ENCODE measurements at regions not wholly inside any gene's neighbourhood (a gene's known extent, or its start where the extent isn't known, plus 50 kb on each side); places are given as distances from the start of the nearest gene placed in this dataset.

GRCh38 chr6:23415819-23416427, 710.1 kb upstream of the NRSN1 start:
- H3K4me3 Mint-ChIP-seq: no peak overlapping the region
- H3K27me3 Mint-ChIP-seq: no peaks in the 10 kb centered on the region
- H3K27ac Mint-ChIP-seq: no peak overlapping the region
- H3K36me3 Mint-ChIP-seq: no peaks in the 10 kb centered on the region
- no peak for DNase-seq (ENCODE audit: extremely low spot score, unreplicated experiment)
- peaks cover 8% of the 10 kb centered on the region for H3K4me1 Mint-ChIP-seq (ENCODE audit: unreplicated experiment)
- peaks cover 3% of the 10 kb centered on the region for H3K9me3 Mint-ChIP-seq
- no peak for TF ChIP-seq CTCF (conservative IDR thresholded peaks at IDR 0.05)

GRCh38 chr6:23417133-23417532, 708.9 kb upstream of the NRSN1 start:
- Mint-ChIP-seq H3K4me3 (no peak overlapping the region), H3K36me3 (no peaks in the 10 kb centered on the region), H3K27ac (no peak overlapping the region), H3K27me3 (no peaks in the 10 kb centered on the region), H3K4me1 (ENCODE audit: unreplicated experiment) (peaks cover 8% of the 10 kb centered on the region), H3K9me3 (peaks cover 3% of the 10 kb centered on the region)
- DNase-seq (ENCODE audit: extremely low spot score, unreplicated experiment): no peak
- no peak for TF ChIP-seq CTCF (conservative IDR thresholded peaks at IDR 0.05)

GRCh38 chr6:23418095-23418494, 707.9 kb upstream of the NRSN1 start:
- H3K4me3 Mint-ChIP-seq: no peak overlapping the region
- H3K27me3 Mint-ChIP-seq: no peaks in the 10 kb centered on the region
- H3K4me1 Mint-ChIP-seq (ENCODE audit: unreplicated experiment): peaks cover 8% of the 10 kb centered on the region
- H3K9me3 Mint-ChIP-seq: peaks cover 3% of the 10 kb centered on the region
- no peaks in the 10 kb centered on the region for H3K36me3 Mint-ChIP-seq
- no peak for DNase-seq (ENCODE audit: extremely low spot score, unreplicated experiment)
- no peak for TF ChIP-seq CTCF (conservative IDR thresholded peaks at IDR 0.05)
- no peak overlapping the region for H3K27ac Mint-ChIP-seq

DNA sequence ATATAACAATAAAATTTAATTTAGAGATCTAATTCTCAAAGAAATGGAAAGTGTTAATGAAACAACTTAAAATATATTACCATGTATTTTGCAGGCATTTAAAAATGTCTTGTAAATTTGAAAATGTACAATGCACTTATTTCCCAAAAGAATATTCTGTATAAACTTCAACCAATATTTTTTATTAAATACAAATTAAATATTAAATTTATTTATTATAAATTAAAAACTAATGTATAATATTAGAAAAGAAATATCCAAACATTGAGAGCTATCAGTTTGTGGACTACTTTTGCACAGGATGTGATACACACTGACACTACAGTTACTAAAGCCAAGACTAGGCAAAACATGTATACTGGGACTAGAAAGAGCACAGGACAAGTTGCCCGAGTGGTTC, 707.0 kb upstream of the NRSN1 start:
- Mint-ChIP-seq H3K27ac (no peak overlapping the region), H3K4me1 (ENCODE audit: unreplicated experiment) (peaks cover 4% of the 10 kb centered on the region), H3K27me3 (no peaks in the 10 kb centered on the region), H3K36me3 (no peaks in the 10 kb centered on the region), H3K9me3 (peaks cover 3% of the 10 kb centered on the region), H3K4me3 (no peak overlapping the region)
- TF ChIP-seq CTCF (conservative IDR thresholded peaks at IDR 0.05): no peak
- no peak for DNase-seq (ENCODE audit: extremely low spot score, unreplicated experiment)

DNA sequence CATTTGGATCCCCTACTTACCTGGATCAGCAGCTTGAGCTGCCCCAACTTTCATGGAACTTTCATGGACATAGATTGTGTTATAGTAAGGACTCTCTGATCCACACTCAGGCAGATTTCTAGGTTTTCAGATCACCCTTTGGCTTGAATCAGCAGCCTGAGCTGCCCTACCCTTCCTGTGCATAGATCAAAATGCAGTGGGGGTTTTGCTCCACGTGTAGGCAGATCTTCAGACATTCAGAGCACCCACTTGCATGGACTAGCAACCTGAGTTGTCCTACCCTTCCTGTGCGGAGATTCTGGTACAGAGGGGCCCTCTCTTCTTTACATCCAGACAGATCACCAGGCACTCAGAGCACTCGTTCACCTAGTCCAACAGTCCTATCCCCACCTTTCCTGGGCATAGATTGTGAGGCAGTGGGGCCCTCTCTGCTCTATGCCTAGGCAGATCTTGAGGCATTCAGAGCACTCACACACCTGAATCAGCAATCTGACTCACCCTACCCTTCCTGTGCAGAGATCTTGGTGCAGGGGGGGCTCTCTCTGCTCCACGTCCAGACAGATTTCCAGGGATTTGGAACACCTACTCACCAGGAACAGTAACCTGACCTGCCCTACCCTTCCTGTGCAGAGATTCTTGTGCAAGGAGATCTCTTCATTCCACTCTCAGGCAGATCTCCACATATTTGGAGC, 705.2 kb upstream of the NRSN1 start:
- Mint-ChIP-seq H3K27ac (no peak overlapping the region), H3K9me3 (peaks cover 3% of the 10 kb centered on the region), H3K4me1 (ENCODE audit: unreplicated experiment) (no peaks in the 10 kb centered on the region), H3K27me3 (no peaks in the 10 kb centered on the region), H3K4me3 (no peak overlapping the region), H3K36me3 (no peaks in the 10 kb centered on the region)
- TF ChIP-seq CTCF (conservative IDR thresholded peaks at IDR 0.05): no peak
- no peak for DNase-seq (ENCODE audit: extremely low spot score, unreplicated experiment)

Measured in type B pancreatic cell (in vitro differentiated cells).